NCI-H2029 treated with DMSO at 0.1 percent for 48 hours (cell line): ENCODE measurements at regions not wholly inside any gene's neighbourhood (a gene's known extent, or its start where the extent isn't known, plus 50 kb on each side); places are given as distances from the start of the nearest gene placed in this dataset.
"Not testable (repeated sequence)": the region's sequence is repeated elsewhere in the genome, so short reads cannot be mapped to it uniquely, and the experiment has no call there.

ENCODE experiments used
- DNase-seq: peaks from one replicate; lab custom pipeline; 2025; lab: John Stamatoyannopoulos, UW

DNA sequence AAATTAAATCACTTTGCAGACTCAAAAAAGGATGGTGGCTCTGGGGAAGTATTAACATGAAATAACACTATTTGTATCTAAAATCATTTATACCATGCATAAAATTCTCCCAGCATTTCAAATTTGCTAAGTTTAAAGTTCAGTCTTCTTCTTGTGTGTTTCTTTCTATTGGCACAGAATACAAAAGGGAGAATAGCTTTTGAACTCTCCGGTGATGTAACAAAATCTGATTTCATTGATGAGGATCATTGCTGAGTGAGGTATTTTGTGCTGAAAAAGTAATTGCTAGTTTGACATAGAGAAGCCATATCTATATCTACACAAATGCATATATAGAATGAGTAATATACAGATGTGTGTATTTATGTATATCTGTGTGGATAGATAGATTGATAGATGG is 174.8 kb downstream of the LACC1 start:
- no peak for DNase-seq

DNA sequence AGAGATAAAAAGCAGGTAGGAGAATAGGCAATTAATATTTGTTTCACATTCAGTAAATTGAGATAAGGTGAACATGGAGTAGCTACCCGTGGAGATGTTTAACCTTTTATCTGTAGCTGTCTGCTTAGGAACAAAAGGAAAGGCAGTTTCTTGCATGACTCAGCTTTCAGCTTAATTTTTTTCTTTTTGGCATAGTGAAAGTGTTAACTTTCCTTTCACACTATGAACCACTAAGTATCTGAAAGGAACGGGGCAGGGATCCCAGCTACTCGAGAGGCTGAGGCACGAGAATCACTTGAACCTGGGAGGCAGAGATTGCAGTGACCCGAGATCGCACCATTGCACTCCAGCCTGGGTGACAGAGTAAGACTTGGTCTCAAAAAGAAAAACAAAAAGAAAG is 176.0 kb downstream of the LACC1 start:
- not testable (repeated sequence) for DNase-seq

DNA sequence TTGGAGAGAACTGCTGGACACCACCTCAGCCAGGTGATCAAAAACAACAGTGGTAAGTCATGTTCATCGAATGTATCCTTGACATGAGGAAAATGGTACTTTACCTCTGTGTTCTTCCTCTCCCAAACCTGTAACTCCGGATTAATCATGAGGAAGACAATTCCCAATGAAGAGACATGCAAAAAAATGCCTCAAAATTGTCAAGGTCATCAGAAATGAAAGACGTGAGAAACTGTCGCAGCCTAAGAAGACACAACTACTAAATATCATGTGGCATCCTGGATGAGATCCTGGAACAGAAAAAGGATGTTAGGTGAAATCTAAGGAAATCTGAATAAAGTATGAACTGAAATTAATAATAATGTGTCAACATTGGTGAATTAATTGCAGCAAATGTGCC is 178.4 kb downstream of the LACC1 start:
- no peak for DNase-seq

DNA sequence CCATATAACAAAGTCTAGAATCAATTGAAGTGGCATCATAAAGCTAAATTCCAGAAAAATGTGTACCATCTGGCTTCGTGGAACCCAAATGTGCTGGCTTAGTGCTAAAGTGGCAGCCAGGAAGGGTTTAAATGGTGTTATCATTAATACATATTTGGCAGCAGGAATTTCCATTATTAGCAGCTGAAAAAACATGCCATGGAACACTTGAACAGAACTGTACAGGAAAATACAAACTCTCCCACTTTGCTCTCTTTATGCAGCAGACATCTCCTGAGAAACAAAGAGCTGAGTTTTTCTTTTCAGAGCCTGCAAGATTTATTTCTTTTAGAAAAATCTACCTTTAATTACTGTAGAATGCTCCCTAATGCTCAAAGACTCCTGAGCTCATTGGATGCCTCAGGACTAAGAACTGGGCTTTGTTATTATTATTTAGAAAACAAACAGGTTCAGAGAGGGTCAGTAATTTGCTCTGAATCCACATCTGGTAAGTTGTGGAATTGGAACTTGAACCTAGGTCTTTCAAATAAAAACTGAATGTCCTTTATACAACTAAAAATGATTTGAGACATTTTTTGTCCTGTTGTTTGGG is 179.0 kb downstream of the LACC1 start:
- no peak for DNase-seq

DNA sequence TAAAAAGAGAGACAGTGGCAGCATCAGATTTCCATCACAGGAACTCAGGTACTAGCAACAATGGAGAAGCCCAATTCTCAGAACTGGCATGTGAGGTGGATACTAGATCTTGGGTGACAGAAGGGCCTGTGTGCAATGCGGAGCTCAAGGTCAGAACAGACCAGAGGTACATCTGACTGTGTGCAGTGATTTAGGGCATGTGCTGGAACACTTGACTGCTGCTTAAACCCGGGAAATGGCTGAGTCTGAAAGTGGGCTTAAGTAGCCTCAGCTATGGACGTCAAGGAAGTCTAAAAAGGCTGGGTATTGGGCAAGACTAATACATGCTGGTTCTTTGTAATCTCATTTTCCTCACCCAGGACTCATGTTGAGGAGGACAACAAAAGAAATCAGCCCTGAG is 182.2 kb downstream of the LACC1 start:
- no peak for DNase-seq

DNA sequence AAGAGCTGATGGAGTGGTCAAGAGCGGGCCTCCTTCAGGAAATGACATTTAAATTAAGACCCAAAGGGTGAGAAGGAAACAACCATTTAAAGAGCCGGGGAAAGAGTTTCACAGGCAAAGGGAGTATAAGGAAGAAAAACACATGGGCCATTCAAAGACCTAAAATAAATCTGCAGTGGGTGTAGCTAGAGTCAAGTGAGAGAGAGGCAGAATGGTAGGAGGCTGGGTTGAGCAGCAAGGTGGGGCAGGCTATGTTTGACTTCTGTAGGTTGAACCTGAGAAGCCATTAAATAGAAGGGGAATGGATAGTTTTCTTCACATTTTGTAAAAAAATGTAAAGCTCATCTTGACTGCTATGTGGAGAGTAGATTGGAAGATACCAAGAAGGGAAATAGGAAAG is 183.8 kb downstream of the LACC1 start:
- DNase-seq = no peak

DNA sequence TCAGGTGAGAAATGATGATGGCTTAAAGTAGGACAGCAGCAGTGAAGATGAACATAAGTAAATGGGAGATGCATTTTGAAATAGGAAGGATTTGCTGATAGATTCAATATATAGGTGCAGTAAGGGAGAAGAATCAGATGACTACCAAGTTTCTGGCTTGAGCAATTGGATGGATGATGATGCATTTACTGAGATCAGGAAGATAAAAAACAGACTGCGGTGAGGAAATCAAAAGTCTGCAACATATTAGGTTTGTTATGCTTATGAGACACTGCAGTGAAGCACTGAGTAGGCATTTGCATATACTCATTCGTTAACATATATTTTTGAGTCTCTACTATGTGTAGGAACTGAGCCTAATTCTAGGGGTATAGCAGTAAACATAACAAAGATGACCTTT is 184.2 kb downstream of the LACC1 start:
- no peak for DNase-seq

DNA sequence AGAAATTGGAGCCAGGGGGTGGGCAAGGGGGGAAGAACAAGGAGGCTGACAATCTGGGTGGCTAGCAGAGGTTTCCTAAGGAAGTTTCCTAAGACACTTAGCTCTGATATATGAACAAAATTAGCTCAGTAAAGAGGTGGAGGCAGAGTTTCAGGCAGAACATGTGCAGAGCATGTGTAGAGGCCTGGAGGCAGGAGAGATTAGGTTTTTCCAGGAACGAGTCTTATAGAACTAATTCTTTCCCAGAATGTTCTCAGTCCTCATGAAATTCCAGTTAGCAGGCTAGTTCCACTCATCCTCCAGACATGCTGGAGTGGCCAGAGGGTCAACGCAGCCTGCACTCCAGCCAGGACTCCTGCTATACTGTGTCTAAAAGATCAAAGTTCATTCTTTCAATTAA is 184.7 kb downstream of the LACC1 start:
- no peak for DNase-seq

DNA sequence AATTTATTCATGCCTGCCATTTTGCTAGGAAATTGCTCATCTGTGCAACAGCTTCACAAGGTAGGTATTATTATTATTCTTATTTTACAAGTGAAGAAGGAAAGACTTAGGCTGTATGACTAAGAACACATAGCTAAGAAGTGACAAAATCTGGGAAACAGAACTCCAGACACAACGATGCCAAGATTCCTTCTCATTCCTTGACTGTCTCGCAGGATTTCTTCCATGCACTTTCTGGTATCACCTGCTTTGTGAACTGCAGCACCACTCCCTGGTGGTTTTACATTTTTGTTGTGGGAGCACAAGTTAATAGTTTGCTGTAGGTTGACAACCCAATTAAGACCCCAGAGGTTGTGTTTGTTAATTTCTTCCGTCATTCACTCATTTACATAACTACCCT is 188.5 kb downstream of the LACC1 start:
- DNase-seq = no peak

DNA sequence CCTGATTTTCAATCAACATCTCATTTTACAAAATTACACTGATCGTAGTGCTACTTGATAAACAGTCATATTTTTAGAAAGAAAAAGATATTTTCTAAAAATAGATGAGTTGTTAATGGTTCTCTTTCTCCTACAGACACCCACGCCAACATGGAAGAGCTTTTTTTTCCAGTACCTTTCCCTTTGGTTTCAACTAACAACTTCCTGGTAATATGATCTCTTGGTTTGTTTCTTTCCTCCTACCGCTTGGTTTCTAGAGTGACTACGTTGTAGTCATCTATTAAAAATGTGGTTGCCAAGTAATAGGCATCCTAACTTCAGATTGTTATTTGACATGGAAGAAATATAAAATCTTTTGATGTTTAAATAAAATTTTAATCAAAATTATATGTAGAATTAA is 189.0 kb downstream of the LACC1 start:
- DNase-seq = peak; percentile 55

DNA sequence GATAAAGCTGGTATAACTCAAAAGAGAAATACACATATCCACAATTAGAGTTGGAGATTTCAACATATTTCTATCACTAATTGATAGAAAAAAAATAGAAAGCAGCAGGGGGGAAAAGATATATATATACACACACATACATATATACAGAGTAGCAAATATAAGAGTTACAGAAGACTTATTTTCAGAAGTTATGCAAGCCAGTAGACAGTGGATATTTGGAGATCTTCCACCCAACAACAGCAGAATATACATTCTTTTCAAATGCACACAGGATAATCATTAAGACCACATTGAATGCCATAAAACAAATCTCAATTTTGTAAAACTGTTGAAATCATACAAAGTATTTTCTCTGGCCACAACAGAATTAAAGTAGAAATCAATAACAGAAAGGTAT is 192.8 kb downstream of the LACC1 start:
- DNase-seq = no peak

DNA sequence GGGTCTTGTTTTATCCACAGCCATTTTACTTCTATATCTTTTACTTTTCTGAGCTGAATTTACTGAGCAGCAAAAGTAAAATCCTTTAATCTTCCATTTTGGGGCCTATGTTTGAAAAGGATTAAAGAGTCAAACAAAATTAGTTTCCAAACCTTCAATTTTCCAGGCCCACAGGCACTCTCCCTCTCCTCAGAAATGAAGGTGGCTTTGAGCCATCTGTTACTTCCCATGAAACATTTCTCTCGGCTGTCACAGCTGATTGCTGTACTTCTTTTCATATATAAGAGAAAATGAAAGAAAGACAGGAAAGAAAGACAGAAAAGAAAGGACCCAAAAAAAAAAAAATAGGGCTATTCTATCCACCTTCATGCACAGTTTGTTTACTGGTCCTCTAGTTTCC is 194.9 kb downstream of the LACC1 start:
- DNase-seq = no peak

DNA sequence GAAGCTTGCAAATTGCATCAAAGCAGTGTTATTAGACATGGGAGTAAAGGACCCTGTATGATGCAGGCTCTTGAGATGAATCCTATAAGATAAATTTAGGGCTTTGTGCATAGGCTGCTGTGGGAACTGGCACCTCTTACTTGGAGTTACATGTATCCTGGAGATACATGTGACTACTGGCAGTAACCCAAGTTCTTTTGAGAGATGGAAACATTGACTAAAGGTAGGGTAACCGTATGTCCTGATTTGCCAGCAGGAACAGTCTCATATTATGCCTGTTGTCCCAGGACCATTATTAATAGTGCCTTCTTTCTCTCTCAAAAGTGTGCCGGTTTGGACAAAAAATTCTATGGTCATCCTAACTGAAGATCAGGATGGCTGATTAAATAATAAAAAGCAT is 195.4 kb downstream of the LACC1 start:
- no peak for DNase-seq

DNA sequence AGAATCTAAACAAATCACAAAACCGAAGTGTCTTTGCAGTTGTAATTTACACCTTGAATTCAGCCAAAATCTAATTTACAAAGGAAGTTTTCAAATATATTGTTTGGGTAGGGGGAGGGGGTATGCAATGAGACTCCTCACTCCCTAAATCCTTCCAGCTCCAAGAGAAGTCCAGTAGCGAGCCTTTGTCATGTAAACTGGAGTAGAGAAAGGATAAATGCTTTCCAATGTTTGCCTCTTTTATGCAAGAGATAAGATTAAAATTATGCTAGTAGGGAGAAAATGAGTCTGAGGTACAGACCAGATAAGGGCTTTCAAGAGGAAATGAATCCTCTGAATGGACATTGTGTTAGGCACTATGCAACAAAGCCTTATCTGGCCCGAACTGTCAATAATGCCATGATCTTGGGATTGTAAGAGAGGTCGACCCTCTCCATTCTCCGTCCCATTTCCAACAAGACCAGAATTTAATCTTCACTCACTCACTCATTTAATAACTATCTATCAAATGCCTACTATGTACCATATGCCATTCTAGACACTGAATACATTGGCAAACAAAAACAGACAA is 199.2 kb downstream of the LACC1 start:
- no peak for DNase-seq

DNA sequence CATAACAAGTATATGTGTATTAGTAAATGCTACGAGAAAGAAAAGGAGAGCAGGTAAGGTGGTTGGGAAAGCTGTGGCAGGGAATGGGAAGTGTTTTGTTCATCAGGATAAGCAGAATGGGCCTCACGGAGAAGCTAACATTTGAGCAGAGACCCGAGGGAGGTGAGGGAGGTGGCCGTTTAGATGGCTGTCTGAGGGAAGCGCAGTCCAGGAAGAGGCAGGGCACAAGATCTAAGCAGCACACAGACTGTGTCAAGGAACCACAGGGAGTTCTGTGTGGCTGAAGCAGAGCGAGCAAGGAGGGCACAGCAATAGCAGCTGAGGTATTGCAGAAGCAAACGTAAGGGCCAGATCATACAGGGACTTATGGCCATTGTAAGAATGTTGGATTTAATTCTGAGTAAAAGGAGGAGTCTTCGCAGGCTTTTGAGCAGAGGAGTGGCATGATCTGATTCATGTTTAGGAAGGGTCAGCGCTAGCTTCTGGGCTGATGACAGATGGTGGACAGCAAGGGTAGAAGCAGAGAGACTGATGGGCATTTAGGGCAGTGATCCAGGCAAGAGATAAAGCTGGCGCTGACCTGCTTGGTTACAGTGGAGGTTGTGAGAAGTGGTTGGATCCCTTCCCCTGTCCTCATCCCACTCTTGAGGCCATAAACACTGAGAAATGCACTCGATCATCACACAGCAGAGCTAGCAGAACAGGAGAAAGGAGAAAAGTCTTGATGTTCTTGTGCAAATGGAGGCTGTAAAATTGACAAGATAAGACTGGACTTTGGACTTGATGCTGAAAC is 199.9 kb downstream of the LACC1 start:
- DNase-seq = no peak

DNA sequence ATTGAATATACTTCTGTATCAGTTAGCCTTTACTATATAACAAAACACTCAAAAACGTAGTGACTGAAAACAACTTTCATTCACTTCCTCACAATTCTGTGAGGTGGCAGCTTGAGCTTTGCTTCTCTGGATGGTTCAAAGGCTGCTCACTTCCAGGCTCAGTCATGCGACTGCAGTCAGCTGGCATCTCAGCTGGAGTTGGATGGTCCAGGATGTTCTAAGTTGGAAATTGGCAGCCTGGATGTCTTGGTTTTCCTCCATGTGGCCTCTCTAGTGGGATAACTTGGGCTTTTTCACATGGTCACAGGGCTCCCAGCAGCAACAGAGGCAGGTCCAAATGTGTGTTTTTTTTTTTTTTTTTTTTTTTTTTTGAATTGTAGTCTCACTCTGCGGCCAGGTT is 204.4 kb downstream of the LACC1 start:
- DNase-seq = no peak

DNA sequence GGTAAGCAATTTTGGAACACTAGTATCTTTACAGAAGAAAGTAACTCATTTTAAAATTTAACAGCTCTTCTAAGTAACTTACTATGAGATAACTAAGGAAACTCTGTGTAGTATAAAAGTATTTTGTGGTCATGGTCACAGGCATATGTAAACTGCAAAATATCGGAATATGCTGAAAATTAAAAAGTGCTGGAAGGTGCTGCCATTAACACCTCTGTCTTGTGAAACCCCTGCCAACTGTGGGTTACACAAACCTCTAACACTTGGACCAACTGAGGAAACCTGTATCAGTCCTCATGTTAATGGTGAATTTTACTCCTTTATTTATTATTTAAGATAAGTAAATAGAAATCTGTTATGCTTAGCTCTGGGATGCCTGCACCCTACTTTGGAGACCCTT is 206.7 kb downstream of the LACC1 start:
- DNase-seq = no peak

DNA sequence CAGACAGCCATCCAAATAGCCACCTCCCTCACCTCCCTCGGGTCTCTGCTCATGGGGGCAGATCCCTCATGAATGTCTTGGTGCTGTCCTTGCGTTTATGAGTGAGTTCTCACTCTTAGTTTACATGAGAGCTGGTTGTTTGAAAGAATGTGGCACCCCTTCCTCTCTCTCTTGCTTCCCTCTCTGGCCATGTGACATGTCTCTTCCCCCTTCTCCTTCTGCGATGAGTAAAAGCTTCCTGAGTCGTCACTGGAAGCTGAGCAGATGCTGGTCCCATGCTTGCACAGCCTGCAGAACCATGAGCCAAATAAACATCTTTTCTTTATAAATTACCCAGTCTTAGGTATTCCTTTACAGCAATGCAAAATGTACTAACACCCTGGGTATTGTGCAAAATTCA is 208.7 kb downstream of the LACC1 start:
- DNase-seq = no peak

DNA sequence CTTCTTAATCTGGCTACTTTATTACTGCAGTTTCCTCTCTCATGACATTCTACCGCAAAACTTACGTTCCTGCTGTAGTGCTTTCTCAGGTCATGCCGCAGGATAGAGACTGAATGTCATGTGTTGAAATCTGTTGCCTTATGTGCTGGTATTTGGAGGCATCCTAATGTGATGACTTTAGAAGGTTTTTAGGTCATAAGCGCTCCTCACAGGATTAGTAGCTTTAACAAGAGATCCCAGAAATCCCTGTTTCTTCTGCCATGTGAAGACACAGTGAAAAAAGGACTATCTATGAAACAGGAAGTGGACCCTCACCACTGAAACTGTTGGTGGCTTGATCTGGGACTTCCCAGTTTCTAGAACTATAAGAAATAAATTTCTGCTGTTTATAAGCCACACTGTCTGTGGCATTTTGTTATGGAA is 209.3 kb downstream of the LACC1 start:
- DNase-seq = no peak

DNA sequence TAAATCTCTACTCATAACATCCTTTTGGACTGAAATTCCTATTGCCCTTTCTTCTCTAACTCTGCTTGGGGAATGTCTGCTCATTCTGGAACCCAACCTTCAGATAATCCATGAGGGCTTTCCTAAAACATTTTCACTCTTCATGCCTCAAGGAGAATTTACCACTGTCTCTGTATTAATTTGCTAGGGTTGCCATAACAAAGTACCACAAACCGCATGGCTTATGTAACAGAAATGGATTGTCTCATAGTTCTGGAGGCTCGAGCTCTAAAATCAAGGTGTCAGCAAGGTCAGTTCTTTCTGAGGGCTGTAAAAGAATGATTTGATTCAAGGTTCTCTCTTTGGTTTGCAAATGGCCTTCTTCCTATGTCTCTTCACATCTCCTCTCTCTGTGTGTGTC is 209.7 kb downstream of the LACC1 start:
- DNase-seq = no peak

DNA sequence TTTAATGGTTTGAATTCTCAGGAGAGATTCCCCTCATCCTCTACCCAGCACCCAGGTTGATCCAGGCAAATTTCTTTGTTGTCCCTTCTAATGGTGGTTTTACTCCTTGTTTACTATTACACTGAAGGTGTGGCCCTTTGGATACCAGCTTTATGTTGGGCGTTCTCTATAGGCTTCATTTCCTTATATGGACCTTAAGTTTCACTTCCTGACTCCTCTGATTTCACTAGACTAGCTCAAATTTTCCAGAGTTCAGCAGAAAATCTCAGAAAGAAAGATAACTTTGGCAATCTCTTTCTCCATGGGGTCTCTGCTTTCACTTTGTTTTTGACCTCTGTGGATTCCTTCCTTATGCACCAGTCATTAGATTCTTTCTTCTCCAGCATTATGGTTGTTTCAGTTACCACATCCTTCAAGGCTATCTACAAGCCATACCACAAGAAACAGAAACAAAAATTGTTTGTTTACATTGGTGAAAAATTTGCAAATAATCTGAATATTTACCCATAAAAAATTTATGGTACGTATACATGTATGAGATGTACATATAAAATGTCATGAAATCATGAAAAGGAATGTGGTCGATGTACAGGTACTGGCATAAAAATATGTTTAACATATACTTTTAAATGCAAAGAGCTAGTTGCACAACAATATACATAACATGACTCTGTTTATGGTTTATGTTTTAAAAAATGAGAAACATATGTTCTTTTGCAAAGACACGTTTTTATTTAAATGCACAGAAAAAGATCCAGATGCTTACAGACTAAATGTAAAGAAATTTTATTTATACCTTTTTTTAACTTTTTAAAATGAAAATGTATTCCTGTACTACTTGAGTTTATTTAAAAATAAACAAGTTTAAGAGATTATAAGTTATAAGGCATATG is 212.6 kb downstream of the LACC1 start:
- no peak for DNase-seq
